ENCODE measurements at regions not wholly inside any gene's neighbourhood (a gene's known extent, or its start where the extent isn't known, plus 50 kb on each side); places are given as distances from the start of the nearest gene placed in this dataset.

- no peak for DNase-seq (ENCODE audit: extremely low spot score, unreplicated experiment)
- TF ChIP-seq CTCF (conservative IDR thresholded peaks at IDR 0.05) = no peak
Observed at GRCh38 chr7:118583641-118584040, 359.1 kb downstream of the ANKRD7 start.

GRCh38 chr7:118586248-118586647, 361.7 kb downstream of the ANKRD7 start:
- no peak for DNase-seq (ENCODE audit: extremely low spot score, unreplicated experiment)
- Mint-ChIP-seq H3K4me1 (ENCODE audit: unreplicated experiment) (no peaks in the 10 kb centered on the region), H3K4me3 (no peak overlapping the region), H3K36me3 (no peaks in the 10 kb centered on the region), H3K27ac (no peak overlapping the region), H3K27me3 (no peaks in the 10 kb centered on the region), H3K9me3 (peaks cover 7% of the 10 kb centered on the region)
- no peak for TF ChIP-seq CTCF (conservative IDR thresholded peaks at IDR 0.05)

More at GRCh38 chr7:118583641-118584040, 359.1 kb downstream of the ANKRD7 start:
- H3K4me3 Mint-ChIP-seq = no peak overlapping the region
- no peaks in the 10 kb centered on the region for H3K27me3 Mint-ChIP-seq
- H3K9me3 Mint-ChIP-seq = peaks cover 7% of the 10 kb centered on the region
- H3K4me1 Mint-ChIP-seq (ENCODE audit: unreplicated experiment) = no peaks in the 10 kb centered on the region
- no peaks in the 10 kb centered on the region for H3K36me3 Mint-ChIP-seq
- H3K27ac Mint-ChIP-seq = no peak overlapping the region

- Mint-ChIP-seq H3K4me3 (no peak overlapping the region), H3K27me3 (no peaks in the 10 kb centered on the region), H3K36me3 (no peaks in the 10 kb centered on the region), H3K27ac (no peak overlapping the region), H3K9me3 (peaks cover 7% of the 10 kb centered on the region), H3K4me1 (ENCODE audit: unreplicated experiment) (no peaks in the 10 kb centered on the region)
- DNase-seq (ENCODE audit: extremely low spot score, unreplicated experiment) = no peak
- TF ChIP-seq CTCF (conservative IDR thresholded peaks at IDR 0.05) = peak; percentile 64
Observed at GRCh38 chr7:118590107-118590506, 365.6 kb downstream of the ANKRD7 start.

- H3K9me3 Mint-ChIP-seq = no peaks in the 10 kb centered on the region
- H3K27ac Mint-ChIP-seq = no peak overlapping the region
- H3K27me3 Mint-ChIP-seq = no peaks in the 10 kb centered on the region
- no peaks in the 10 kb centered on the region for H3K36me3 Mint-ChIP-seq
- H3K4me3 Mint-ChIP-seq = no peak overlapping the region
- no peaks in the 10 kb centered on the region for H3K4me1 Mint-ChIP-seq (ENCODE audit: unreplicated experiment)
- no peak for TF ChIP-seq CTCF (conservative IDR thresholded peaks at IDR 0.05)
- no peak for DNase-seq (ENCODE audit: extremely low spot score, unreplicated experiment)
Observed at GRCh38 chr7:118602090-118602489, 377.6 kb downstream of the ANKRD7 start.

GRCh38 chr7:118606602-118607001, 382.1 kb downstream of the ANKRD7 start:
- H3K27me3 Mint-ChIP-seq = no peaks in the 10 kb centered on the region
- H3K36me3 Mint-ChIP-seq = no peaks in the 10 kb centered on the region
- H3K27ac Mint-ChIP-seq = no peak overlapping the region
- H3K4me3 Mint-ChIP-seq = no peak overlapping the region
- no peak for TF ChIP-seq CTCF (conservative IDR thresholded peaks at IDR 0.05)
- no peaks in the 10 kb centered on the region for H3K4me1 Mint-ChIP-seq (ENCODE audit: unreplicated experiment)
- no peak for DNase-seq (ENCODE audit: extremely low spot score, unreplicated experiment)
- H3K9me3 Mint-ChIP-seq = no peaks in the 10 kb centered on the region

GRCh38 chr7:118609207-118609606, 384.7 kb downstream of the ANKRD7 start:
- Mint-ChIP-seq H3K27me3 (no peaks in the 10 kb centered on the region), H3K4me1 (ENCODE audit: unreplicated experiment) (no peaks in the 10 kb centered on the region), H3K27ac (no peak overlapping the region), H3K36me3 (no peaks in the 10 kb centered on the region), H3K9me3 (no peaks in the 10 kb centered on the region), H3K4me3 (no peak overlapping the region)
- DNase-seq (ENCODE audit: extremely low spot score, unreplicated experiment) = no peak
- TF ChIP-seq CTCF (conservative IDR thresholded peaks at IDR 0.05) = no peak
